ENCODE measurements at regions not wholly inside any gene's neighbourhood (a gene's known extent, or its start where the extent isn't known, plus 50 kb on each side); places are given as distances from the start of the nearest gene placed in this dataset.

DNA sequence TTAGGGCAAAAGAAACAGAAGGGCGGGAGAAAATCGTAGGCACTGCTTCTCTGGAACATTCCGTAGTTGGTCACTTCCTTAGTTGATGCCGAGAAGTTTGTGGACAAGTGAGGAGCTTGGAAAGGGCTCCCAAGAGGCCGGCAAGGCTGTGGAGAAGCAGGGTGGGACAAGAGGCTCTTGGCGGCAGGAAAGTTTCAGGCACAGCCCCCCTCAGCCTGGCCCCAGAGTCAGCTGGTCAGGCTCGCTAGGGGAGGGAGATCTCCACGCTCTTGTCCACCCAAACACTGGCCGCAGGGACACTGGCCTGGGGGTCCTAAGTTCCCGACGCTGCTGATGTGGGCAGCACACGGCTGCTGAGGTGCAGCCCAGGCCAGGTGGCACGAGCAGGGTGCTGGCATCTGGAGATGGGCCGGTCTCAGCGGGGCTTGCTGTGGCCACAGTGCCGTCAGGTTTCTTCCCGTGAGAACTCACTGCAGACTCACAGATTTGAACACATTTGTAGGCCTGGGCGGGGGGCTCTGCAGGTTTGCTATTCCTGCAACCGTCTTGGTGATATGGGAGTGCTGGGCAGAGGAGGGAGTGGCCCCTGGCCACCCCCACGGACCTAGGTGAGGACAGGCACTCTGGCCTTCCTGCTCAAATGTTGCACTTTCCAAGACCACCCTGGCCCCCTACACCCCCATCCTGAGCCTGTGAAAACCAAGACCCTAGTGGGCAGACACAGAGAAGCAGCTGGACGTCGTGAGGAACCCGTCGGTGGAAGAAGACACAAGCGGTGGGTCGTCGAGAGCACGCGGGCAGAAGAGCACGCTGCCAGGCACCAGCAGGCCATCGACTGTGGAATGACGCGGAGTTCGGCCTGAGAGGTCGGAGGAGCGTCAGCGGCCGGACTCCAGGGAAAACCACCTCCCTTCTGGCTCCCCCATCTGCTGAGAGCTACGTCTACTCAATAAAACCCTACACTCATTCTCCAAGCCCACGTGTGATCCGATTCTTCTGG, 160.1 kb downstream of the ERMARD start:
- no peak for TF ChIP-seq GATA3 (IDR thresholded peaks at IDR 0.05; ENCODE audit: low read depth, low read length)
- no peak for TF ChIP-seq GATA2 (IDR thresholded peaks at IDR 0.05; ENCODE audit: low read depth, low read length)

DNA sequence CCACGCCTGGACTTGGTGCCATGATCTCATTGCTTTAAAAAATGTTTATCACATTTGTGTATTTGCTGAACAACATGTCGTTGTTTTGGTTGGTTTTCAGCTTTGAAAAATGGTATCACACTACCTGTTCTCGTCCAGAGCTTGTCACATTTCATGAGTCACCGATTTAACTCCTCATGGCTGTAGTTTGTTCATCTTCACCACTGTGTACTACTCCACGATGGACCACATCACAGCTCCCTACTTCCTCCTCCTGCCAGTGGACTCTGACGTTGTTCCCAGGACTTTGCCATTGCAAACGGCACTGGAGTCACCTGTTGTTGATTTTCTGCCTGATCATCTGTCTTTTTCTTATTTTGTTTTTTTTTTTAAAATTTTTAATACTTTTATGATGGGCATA, 157.7 kb downstream of the ERMARD start:
- no peak for TF ChIP-seq GATA2 (IDR thresholded peaks at IDR 0.05; ENCODE audit: low read depth, low read length)
- no peak for TF ChIP-seq GATA3 (IDR thresholded peaks at IDR 0.05; ENCODE audit: low read depth, low read length)

DNA sequence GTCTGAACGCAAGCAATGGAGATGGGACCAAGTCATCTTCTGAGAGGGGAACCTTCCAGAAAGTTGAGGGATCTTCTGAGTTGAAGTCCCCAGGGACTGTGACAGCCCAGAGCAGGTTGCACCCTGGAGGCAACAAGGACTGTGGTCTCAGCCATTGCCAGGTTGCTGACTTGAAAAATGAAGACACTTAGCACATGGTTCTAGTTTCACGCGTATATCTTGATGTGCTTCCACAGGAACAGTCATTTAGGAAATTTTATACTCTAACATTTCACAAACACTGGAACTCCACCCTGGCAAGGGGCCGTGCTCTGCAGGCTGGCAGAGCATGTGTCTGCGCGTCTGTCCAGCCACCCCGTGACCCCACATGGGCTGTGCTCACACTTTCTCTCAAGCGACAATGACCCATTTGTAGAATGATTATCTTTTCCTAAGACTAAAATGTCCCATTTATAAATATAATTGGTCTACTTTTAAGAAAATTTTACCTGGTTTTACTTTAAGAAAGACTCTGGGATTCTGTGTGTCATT, 157.0 kb downstream of the ERMARD start:
- TF ChIP-seq GATA3 (IDR thresholded peaks at IDR 0.05; ENCODE audit: low read depth, low read length) (no peak), GATA2 (IDR thresholded peaks at IDR 0.05; ENCODE audit: low read depth, low read length) (no peak)

DNA sequence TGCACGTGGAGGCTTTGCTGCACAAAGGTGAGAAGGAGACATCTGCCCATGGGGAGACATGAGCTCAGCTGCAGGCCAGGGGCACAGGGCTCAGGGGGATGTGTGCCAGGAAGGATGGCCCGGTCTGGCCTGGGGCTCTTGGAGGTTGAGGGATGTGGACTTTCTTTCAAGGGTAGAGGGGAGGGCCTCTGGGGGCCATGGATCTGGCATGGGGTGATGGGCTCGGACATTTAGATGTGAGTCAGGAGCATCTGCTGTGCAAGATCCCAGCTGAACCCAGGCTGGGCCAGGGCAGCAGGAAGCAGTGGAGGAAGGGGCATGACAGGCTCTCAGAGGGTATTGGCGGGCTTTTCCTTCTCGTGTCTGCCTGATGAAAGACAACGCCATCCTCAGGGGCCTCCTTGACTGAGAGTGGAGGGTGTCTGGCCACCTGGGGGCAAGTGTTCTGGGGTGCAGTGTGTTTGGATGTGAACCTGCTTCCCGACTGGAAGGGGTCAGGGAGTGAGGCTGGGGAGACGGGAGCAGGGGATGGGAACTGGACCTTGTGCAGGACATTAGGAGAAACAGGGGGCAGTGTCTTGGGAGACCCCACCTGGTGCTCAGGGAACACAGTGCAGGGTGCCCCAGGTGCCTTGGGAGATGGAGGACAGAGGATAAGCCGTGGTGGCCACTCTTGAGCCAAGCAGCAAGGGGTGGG, 156.1 kb downstream of the ERMARD start:
- TF ChIP-seq GATA2 (IDR thresholded peaks at IDR 0.05; ENCODE audit: low read depth, low read length) (no peak), GATA3 (IDR thresholded peaks at IDR 0.05; ENCODE audit: low read depth, low read length) (no peak)

DNA sequence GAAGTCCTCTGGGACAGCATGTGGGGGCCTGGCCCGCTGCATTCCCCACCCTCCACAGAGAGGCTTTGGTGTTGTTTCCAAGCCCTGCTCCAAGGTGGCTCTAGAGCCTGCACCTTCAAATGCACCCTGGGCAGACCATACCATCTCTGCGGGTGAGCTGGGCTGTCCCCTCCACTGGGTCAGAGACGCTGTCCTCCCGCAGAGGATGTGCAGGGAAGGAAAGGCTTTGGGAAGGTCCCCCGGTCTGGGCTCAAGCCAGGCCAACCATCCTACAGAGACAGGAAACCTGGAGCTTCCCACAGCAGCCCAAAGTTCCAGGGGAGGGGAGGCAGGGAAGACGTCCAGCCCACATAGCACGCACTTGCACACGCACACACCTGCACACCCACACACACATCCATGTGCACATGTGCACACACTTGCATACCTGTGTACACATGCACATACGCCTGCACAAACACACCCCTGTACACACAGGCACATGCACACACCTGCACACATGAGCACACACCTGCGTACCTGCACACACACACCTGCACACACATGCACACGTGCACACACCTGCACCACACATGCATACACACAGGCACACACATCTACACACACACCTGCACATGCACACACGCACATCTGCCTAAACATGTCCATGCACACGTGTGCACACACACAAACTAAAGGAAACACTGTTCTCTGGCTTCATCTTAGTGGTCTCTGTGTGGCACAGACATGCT, 155.4 kb downstream of the ERMARD start:
- TF ChIP-seq GATA2 (IDR thresholded peaks at IDR 0.05; ENCODE audit: low read depth, low read length) (no peak), GATA3 (IDR thresholded peaks at IDR 0.05; ENCODE audit: low read depth, low read length) (no peak)

DNA sequence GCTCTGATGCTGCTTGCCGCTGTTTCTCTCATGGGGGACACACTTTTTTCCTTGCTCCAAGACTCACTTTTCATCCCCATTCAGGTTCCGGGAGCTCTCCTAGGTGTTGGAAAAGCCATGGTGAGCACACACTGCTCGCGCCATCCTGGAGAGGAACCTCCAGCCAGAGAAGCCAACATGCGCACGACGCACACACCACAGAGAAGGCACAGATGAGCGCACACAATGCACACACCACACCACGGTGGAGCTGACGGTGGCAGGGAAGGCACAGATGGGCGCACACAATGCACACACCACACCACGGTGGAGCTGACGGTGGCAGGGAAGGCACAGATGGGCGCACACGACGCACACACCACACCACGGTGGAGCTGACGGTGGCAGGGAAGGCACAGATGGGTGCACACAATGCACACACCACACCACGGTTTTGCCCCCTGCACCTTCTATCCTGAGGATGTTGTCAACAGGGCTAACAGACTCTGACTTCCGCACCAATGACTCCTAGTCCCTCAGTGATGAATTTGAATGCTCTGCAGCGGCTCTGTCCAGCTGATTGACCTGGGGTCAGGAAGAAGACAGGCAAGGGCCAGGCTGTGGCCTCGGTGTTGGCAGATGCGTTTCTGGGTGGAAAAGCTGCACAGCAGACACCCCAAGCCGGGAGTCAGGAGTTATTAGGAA, 154.7 kb downstream of the ERMARD start:
- TF ChIP-seq GATA2 (IDR thresholded peaks at IDR 0.05; ENCODE audit: low read depth, low read length) = no peak
- TF ChIP-seq GATA3 (IDR thresholded peaks at IDR 0.05; ENCODE audit: low read depth, low read length) = no peak

DNA sequence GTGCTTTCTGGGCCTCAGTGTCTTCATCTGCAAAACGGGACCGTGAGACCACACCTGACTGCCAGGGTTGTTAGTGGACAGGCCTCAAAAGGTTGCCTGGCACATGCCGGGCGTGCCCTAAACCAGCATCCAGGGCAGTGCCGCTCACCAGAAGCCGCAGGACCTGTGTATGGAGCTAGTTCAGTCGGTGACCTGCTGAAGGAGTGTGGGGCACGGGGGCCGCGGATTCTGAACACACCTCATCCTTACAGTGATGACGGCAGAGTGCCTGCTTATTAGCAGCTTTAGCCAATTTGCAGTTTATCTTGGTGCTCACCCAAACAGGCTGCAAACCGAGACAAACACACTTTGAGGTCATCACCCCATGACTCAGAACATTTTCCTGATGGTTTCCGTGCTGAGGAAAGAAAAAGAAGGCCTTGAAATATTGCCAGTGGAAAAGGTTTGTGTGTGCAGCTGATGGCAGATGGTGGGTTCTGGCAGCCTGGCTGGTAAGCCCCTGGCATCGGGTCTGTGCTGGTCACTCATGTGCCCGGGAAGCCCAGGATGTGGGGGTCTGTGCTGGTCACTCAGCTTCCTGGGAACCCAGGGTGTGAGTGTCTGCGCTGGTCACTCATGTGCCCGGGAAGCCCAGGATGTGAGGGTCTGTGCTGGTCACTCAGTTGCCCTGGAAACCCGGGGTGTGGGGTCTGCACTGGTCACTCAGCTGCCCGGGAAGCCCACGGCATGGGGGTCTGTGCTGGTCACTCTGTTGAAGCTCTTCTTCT, 153.8 kb downstream of the ERMARD start:
- TF ChIP-seq GATA2 (IDR thresholded peaks at IDR 0.05; ENCODE audit: low read depth, low read length) = no peak
- no peak for TF ChIP-seq GATA3 (IDR thresholded peaks at IDR 0.05; ENCODE audit: low read depth, low read length)

DNA sequence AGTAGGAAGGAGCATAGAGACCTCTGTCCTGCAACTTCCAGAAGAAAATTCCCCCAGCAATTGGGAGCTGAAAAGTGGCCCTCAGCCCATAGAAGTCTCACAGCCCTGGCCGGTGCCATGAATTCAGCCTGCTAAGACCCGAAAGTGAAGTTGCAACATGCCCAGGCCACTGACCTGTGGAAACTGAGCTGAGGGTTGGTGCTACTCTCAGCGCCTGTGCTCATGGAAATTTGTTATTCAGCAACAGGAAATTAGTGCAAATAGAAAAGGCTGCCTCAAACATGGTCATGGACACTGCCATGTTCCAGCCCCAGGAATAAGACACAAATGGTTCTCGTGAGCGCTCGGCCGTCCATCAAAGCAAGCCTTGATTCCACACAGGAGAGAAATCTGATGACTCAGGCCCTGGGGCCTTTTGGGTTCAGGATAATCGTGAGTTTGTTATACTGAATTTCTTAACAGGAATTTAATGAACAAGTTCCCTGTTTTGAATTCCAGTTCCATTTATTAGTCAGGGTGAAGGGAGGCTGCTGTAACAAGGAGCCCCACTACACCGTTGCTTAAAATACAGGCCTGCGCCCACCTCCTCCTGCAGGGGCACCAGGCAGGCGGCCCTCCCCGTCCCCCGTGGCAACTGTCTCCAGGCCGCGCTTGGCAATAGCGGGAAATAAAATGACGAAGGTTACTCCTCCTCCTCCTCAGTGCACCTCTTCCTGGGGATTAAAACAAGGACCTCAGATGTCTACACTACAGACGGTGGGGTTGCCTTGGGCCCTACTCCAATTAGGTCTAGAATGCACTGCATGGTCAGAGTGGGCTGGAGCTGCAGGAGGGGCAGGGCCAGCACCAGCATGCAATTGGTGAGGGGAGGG, 152.9 kb downstream of the ERMARD start:
- TF ChIP-seq GATA3 (IDR thresholded peaks at IDR 0.05; ENCODE audit: low read depth, low read length) = no peak
- TF ChIP-seq GATA2 (IDR thresholded peaks at IDR 0.05; ENCODE audit: low read depth, low read length) = no peak

DNA sequence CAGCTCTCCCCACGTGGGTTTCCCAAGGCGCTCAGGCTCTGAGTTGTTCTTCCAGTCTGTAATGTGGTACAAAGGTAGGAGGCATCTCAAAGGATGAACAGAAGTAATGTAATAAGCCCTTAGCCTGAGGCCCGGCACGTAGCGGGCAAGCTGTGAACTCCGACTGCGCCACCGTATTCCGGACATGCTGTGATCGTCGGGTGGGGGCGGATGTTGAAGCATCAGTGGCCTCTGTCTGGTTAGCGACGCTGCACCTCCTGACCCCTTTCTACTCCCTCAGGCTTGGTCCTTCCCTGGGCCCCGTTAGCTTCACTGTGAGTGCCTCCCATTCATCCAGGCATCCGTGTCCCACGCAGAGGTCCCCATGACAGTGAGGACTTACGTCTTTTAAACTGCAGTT, 151.7 kb downstream of the ERMARD start:
- TF ChIP-seq GATA2 (IDR thresholded peaks at IDR 0.05; ENCODE audit: low read depth, low read length) (no peak), GATA3 (IDR thresholded peaks at IDR 0.05; ENCODE audit: low read depth, low read length) (no peak)

DNA sequence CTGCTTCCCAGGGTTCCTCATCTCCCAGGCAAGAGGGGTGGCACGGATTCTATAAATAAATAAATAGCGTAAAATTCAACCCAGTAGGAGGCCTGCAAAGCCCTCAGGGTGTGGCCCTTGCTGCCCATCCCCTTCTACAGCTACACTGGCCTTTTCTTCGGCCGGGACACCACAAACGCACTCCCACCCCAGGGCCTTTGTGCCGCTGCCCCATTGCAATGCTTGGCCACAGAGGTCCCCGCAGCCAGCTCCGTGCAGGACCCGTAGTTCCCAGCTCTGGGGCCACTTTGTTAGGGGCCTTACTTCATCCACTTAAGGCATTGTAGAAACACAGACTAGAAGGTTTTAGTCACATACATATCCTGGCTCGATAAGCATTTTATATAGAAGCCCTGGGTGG, 151.2 kb downstream of the ERMARD start:
- TF ChIP-seq GATA2 (IDR thresholded peaks at IDR 0.05; ENCODE audit: low read depth, low read length) (no peak), GATA3 (IDR thresholded peaks at IDR 0.05; ENCODE audit: low read depth, low read length) (no peak)

DNA sequence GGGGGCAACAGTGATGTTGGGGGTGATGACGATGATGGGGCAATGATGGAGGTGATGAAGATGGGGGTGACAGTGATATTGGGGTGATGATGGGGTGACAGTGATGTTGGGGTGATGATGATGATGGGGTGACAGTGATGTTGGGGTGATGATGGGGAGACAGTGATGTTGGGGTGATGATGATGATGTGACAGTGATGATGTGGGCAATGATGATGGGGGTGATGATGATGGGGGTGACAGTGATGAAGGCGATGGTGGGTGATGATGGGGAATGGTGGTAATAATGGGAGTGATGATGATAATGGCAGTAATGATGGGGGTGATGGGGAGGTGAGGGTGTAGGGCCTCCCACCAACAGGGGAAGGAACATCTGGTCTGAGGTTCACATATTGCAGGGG, 150.6 kb downstream of the ERMARD start:
- TF ChIP-seq GATA2 (IDR thresholded peaks at IDR 0.05; ENCODE audit: low read depth, low read length) (no peak), GATA3 (IDR thresholded peaks at IDR 0.05; ENCODE audit: low read depth, low read length) (no peak)
